NT2/D1 (cell line): ENCODE measurements at regions not wholly inside any gene's neighbourhood (a gene's known extent, or its start where the extent isn't known, plus 50 kb on each side); places are given as distances from the start of the nearest gene placed in this dataset.
"Not testable (repeated sequence)": the region's sequence is repeated elsewhere in the genome, so short reads cannot be mapped to it uniquely, and the experiment has no call there.

ENCODE experiments used
- DNase-seq: peaks from one replicate; pipeline ENCODE4 v3.0.0-alpha.2; 2011; ENCODE audit warnings: low read depth, low spot score
- H3K27me3 ChIP-seq: 2 replicates; pipeline ENCODE4 v1.6.0; 2011; ENCODE audit warnings: mild to moderate bottlenecking; ENCODE audit not compliant: insufficient read length, insufficient read depth
- H3K36me3 ChIP-seq: 2 replicates; pipeline ENCODE4 v1.6.1; 2011; ENCODE audit warnings: mild to moderate bottlenecking, low read length, mixed read lengths; ENCODE audit not compliant: insufficient read depth, insufficient read length
- H3K4me1 ChIP-seq: 2 replicates; pipeline ENCODE4 v1.5.1; 2011; ENCODE audit not compliant: insufficient read depth, insufficient read length
- H3K4me3 ChIP-seq: 2 replicates; pipeline ENCODE4 v1.5.1; 2011; ENCODE audit warnings: low read depth; ENCODE audit not compliant: insufficient read length
- H3K9ac ChIP-seq: 2 replicates; pipeline ENCODE4 v1.6.0; 2011; ENCODE audit warnings: low read depth; ENCODE audit not compliant: insufficient read length
- H3K9me3 ChIP-seq: 2 replicates; pipeline ENCODE4 v1.5.1; 2011; ENCODE audit warnings: mild to moderate bottlenecking, low read length; ENCODE audit not compliant: insufficient read depth
- SUZ12 ChIP-seq: IDR thresholded peaks from 2 replicates; pipeline ENCODE4 v1.6.1; 2011; ENCODE audit not compliant: insufficient read length, insufficient read depth; ENCODE audit errors: extremely low read depth
- YY1 ChIP-seq: IDR thresholded peaks from 2 replicates; pipeline ENCODE4 v1.6.1; 2011; ENCODE audit not compliant: insufficient read length, insufficient read depth
- ZNF274 ChIP-seq: IDR thresholded peaks from 2 replicates; pipeline ENCODE4 v1.6.1; 2011; ENCODE audit warnings: mild to moderate bottlenecking, low read depth, low read length

- DNase-seq = no peak
- Histone ChIP-seq H3K4me1 (no peaks in the 10 kb centered on the region), H3K27me3 (no peaks in the 10 kb centered on the region)
Observed at GRCh38 chr5:92662741-92663140, 918.3 kb downstream of the NR2F1-AS1 start.

GRCh38 chr5:92659246-92659645 lies 921.8 kb downstream of the NR2F1-AS1 start:
- TF ChIP-seq SUZ12 (no peak), ZNF274 (no peak), YY1 (no peak)

More at GRCh38 chr5:92662741-92663140, 918.3 kb downstream of the NR2F1-AS1 start:
- H3K9ac ChIP-seq = no peak overlapping the region
- TF ChIP-seq ZNF274 (no peak), SUZ12 (no peak), YY1 (no peak)
- H3K4me3 ChIP-seq = no peak overlapping the region
- no peaks in the 10 kb centered on the region for H3K9me3 ChIP-seq
- H3K36me3 ChIP-seq = no peaks in the 10 kb centered on the region

GRCh38 chr5:92654601-92655000 lies 926.4 kb downstream of the NR2F1-AS1 start:
- not testable (repeated sequence) for H3K36me3 ChIP-seq, H3K4me3 ChIP-seq, H3K9me3 ChIP-seq, H3K27me3 ChIP-seq, H3K4me1 ChIP-seq, DNase-seq, H3K9ac ChIP-seq

More at GRCh38 chr5:92659246-92659645, 921.8 kb downstream of the NR2F1-AS1 start:
- Histone ChIP-seq H3K9me3 (no peaks in the 10 kb centered on the region), H3K27me3 (no peaks in the 10 kb centered on the region), H3K4me1 (no peaks in the 10 kb centered on the region), H3K9ac (no peak overlapping the region), H3K4me3 (no peak overlapping the region), H3K36me3 (no peaks in the 10 kb centered on the region)
- DNase-seq = no peak

GRCh38 chr5:92653730-92654461 lies 927.1 kb downstream of the NR2F1-AS1 start:
- DNase-seq = no peak
- Histone ChIP-seq H3K4me3 (no peak overlapping the region), H3K36me3 (no peaks in the 10 kb centered on the region), H3K9ac (no peak overlapping the region), H3K27me3 (no peaks in the 10 kb centered on the region), H3K9me3 (no peaks in the 10 kb centered on the region), H3K4me1 (no peaks in the 10 kb centered on the region)
- TF ChIP-seq SUZ12 = no peak
- no peak for TF ChIP-seq YY1
- no peak for TF ChIP-seq ZNF274

GRCh38 chr5:92652756-92653155 lies 928.3 kb downstream of the NR2F1-AS1 start:
- Histone ChIP-seq H3K4me1 (no peaks in the 10 kb centered on the region), H3K9ac (no peak overlapping the region), H3K36me3 (no peaks in the 10 kb centered on the region), H3K27me3 (no peaks in the 10 kb centered on the region), H3K9me3 (no peaks in the 10 kb centered on the region), H3K4me3 (no peak overlapping the region)
- no peak for DNase-seq
- TF ChIP-seq YY1 (no peak), ZNF274 (no peak), SUZ12 (no peak)

GRCh38 chr5:92644266-92644886 lies 936.6 kb downstream of the NR2F1-AS1 start:
- TF ChIP-seq SUZ12 (no peak), YY1 (no peak), ZNF274 (no peak)
- H3K4me3 ChIP-seq = no peak overlapping the region
- H3K4me1 ChIP-seq = no peaks in the 10 kb centered on the region
- H3K9me3 ChIP-seq = no peaks in the 10 kb centered on the region
- H3K36me3 ChIP-seq = no peaks in the 10 kb centered on the region
- no peaks in the 10 kb centered on the region for H3K27me3 ChIP-seq
- no peak for DNase-seq
- no peak overlapping the region for H3K9ac ChIP-seq

GRCh38 chr5:92641031-92641962 lies 939.7 kb downstream of the NR2F1-AS1 start:
- TF ChIP-seq YY1 (no peak), SUZ12 (no peak)
- Histone ChIP-seq H3K4me3 (no peak overlapping the region), H3K4me1 (no peaks in the 10 kb centered on the region), H3K9ac (no peak overlapping the region), H3K36me3 (no peaks in the 10 kb centered on the region), H3K27me3 (no peaks in the 10 kb centered on the region), H3K9me3 (no peaks in the 10 kb centered on the region)
- no peak for DNase-seq
